ENCODE measurements at regions not wholly inside any gene's neighbourhood (a gene's known extent, or its start where the extent isn't known, plus 50 kb on each side); places are given as distances from the start of the nearest gene placed in this dataset.

DNA sequence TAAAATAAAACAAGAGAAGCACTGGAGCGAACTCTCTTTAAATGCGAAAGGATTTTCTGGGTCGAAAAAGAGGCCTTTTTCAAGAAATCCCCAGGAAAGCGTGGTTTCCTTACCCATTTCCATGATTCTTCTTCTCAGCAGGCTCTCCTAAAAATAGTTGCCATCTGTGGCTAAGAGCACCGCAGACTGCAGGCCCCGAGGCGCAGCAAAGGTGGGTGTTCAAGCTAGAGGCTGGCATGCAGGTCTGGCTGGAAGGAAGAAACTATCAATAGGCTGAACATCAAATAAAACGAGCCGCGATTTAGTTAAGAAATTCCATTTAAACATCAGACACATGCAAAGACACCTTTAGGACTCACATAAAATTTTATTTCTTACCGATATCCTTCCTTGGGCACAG lies 135.1 kb downstream of the ADAMTS1 start:
- ATAC-seq (no peak), DNase-seq (no peak)
- H3K9me3 ChIP-seq: no peaks in the 10 kb centered on the region
- intact Hi-C loops (cut with DNase I): loop anchor here in 6 of 10 donors (10.0 kb wide), 4 partner anchors 525 to 1105 kb away; partner anchors contain the start of genes APP (in 3 of the 6) and MRPL39 (in 1 of the 6)
- no peak for TF ChIP-seq POLR2A (IDR thresholded peaks at IDR 0.05)
- TF ChIP-seq, protein P1, sequence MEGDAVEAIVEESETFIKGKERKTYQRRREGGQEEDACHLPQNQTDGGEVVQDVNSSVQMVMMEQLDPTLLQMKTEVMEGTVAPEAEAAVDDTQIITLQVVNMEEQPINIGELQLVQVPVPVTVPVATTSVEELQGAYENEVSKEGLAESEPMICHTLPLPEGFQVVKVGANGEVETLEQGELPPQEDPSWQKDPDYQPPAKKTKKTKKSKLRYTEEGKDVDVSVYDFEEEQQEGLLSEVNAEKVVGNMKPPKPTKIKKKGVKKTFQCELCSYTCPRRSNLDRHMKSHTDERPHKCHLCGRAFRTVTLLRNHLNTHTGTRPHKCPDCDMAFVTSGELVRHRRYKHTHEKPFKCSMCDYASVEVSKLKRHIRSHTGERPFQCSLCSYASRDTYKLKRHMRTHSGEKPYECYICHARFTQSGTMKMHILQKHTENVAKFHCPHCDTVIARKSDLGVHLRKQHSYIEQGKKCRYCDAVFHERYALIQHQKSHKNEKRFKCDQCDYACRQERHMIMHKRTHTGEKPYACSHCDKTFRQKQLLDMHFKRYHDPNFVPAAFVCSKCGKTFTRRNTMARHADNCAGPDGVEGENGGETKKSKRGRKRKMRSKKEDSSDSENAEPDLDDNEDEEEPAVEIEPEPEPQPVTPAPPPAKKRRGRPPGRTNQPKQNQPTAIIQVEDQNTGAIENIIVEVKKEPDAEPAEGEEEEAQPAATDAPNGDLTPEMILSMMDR (IDR thresholded peaks at IDR 0.05): no peak
- H3K27me3 ChIP-seq: no peaks in the 10 kb centered on the region
- no peaks in the 10 kb centered on the region for H3K36me3 ChIP-seq
- H3K27ac ChIP-seq: no peak overlapping the region
- H3K4me3 ChIP-seq: no peak overlapping the region
- H3K4me1 ChIP-seq: no peaks in the 10 kb centered on the region
- 79 to 89% (median 87%) methylated on average over 11 of the region's 11 CpGs for WGBS, 4 donors

DNA sequence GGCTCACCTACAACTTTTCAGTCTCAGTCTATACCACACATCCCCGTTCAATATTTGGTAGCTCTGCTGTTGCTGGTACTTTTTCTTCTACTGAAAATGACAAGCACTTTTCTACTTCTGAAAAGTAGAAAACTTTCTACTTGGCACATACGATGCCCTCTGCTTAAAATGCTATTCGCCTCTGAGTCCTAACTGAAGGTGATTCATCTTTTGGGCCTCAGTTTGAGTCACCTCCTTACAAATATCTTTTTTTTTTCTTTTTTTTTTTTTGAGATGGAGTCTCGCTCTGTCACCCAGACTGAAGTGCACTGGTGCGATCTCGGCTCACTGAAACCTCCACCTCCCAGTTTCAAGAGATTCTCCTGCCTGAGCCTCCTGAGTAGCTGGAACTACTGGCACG lies 136.0 kb upstream of the CYYR1 start:
- WGBS, 4 donors: 83 to 97% (median 96%) methylated on average over 7 of the region's 7 CpGs
- ATAC-seq (no peak), DNase-seq (no peak)
- no peaks in the 10 kb centered on the region for H3K27me3 ChIP-seq
- no peak overlapping the region for H3K27ac ChIP-seq
- no peak overlapping the region for H3K4me3 ChIP-seq
- H3K9me3 ChIP-seq: no peaks in the 10 kb centered on the region
- TF ChIP-seq, protein P1 (IDR thresholded peaks at IDR 0.05): no peak
- TF ChIP-seq POLR2A (IDR thresholded peaks at IDR 0.05): no peak
- H3K36me3 ChIP-seq: no peaks in the 10 kb centered on the region
- H3K4me1 ChIP-seq: no peaks in the 10 kb centered on the region
- intact Hi-C loops (cut with DNase I): no loop called here

DNA sequence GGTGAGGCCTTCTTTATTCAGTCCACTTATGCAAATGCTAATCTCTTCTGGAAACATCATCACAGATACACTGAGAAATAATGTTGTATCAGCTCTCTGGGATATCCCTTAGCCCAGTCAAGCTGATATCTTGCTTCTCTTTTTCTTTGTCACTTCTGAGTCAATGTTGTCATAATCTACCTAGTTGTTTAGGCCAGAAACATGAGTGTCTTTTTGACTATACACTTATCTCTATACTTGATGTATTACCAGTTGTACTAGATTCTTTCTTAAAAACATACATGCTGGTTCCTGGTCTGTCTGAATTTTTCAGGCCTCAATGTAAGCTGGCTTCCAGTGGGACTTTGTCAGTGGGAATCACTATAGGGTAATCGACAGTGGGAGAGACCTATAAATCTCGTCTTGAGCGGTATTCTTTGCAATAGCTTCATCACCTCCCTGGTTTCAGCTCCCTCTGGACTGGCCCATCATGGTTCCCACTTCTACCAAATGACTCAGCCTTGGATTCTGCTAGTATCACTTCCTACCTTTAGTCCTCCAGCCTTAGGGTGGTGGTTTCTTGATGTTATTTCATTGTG lies 135.2 kb upstream of the CYYR1 start:
- DNase-seq: no peak

DNA sequence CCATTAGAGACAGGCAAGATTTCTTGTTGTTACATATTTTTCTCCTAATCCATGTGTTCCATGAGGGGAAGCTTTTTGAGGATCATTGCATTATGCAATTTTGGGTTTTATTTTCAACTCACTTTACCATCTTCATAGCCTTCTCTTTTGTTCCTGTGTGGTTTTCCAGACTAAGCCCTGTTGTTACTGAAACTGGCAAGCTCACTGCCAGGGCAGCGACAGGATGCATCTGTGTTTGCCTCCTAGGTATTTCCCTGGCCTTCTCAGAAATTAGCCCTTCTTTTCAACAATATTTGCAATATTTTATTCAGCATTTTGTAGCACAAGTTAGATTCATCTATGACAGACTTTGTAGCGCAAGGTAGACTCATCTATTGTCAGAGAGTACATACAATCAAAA lies 134.2 kb upstream of the CYYR1 start:
- no peaks in the 10 kb centered on the region for H3K4me1 ChIP-seq
- H3K36me3 ChIP-seq: no peaks in the 10 kb centered on the region
- no peak for DNase-seq
- no peak overlapping the region for H3K27ac ChIP-seq
- WGBS, 4 donors: 68 to 91% (median 90%) methylated on average over 2 of the region's 2 CpGs
- no peak for TF ChIP-seq POLR2A (IDR thresholded peaks at IDR 0.05)
- TF ChIP-seq, protein P1 (IDR thresholded peaks at IDR 0.05): no peak
- H3K9me3 ChIP-seq: no peaks in the 10 kb centered on the region
- H3K4me3 ChIP-seq: no peak overlapping the region
- intact Hi-C loops (cut with DNase I): no loop called here
- H3K27me3 ChIP-seq: no peaks in the 10 kb centered on the region
- ATAC-seq: no peak

More for the DNA sequence above, 135.2 kb upstream of the CYYR1 start:
- ATAC-seq: no peak
- no peaks in the 10 kb centered on the region for H3K27me3 ChIP-seq
- H3K36me3 ChIP-seq: no peaks in the 10 kb centered on the region
- H3K27ac ChIP-seq: no peak overlapping the region
- WGBS, 4 donors: 94 to 97% (median 96%) methylated on average over 3 of the region's 3 CpGs
- H3K4me1 ChIP-seq: no peaks in the 10 kb centered on the region
- no peak for TF ChIP-seq POLR2A (IDR thresholded peaks at IDR 0.05)
- TF ChIP-seq, protein P1 (IDR thresholded peaks at IDR 0.05): no peak
- no peak overlapping the region for H3K4me3 ChIP-seq
- no peaks in the 10 kb centered on the region for H3K9me3 ChIP-seq
- intact Hi-C loops (cut with DNase I): no loop called here

All from heart left ventricle (tissue), 16 donors.